Stimulated activated naive CD8-positive, alpha-beta T cell treated with anti-CD3 and anti-CD28 coated beads, Interleukin-15, Interleukin-2, amounts not matched to agents 100 ng/mL and 50 ng/mL, for 24 hours (primary cell): ENCODE measurements at regions not wholly inside any gene's neighbourhood (a gene's known extent, or its start where the extent isn't known, plus 50 kb on each side); places are given as distances from the start of the nearest gene placed in this dataset.
A peak's percentile ranks its signal among the peaks of the same experiment; 100 is the strongest.

Experiments
- H3K27ac Mint-ChIP-seq: one replicate; pipeline ENCODE4 v1.8.0; 2021; ENCODE audit warnings: mild to moderate bottlenecking, mixed read lengths
- H3K27me3 Mint-ChIP-seq: one replicate; pipeline ENCODE4 v1.8.0; 2021; ENCODE audit warnings: mixed read lengths
- H3K36me3 Mint-ChIP-seq: one replicate; pipeline ENCODE4 v1.8.0; 2021; ENCODE audit warnings: low read depth, mixed read lengths
- H3K4me1 Mint-ChIP-seq: one replicate; pipeline ENCODE4 v1.8.0; 2021; ENCODE audit warnings: low read depth, mixed read lengths
- H3K4me3 Mint-ChIP-seq: one replicate; pipeline ENCODE4 v1.8.0; 2021; ENCODE audit warnings: mild to moderate bottlenecking, mixed read lengths
- H3K9me3 Mint-ChIP-seq: one replicate; pipeline ENCODE4 v1.8.0; 2021; ENCODE audit warnings: mixed read lengths

DNA sequence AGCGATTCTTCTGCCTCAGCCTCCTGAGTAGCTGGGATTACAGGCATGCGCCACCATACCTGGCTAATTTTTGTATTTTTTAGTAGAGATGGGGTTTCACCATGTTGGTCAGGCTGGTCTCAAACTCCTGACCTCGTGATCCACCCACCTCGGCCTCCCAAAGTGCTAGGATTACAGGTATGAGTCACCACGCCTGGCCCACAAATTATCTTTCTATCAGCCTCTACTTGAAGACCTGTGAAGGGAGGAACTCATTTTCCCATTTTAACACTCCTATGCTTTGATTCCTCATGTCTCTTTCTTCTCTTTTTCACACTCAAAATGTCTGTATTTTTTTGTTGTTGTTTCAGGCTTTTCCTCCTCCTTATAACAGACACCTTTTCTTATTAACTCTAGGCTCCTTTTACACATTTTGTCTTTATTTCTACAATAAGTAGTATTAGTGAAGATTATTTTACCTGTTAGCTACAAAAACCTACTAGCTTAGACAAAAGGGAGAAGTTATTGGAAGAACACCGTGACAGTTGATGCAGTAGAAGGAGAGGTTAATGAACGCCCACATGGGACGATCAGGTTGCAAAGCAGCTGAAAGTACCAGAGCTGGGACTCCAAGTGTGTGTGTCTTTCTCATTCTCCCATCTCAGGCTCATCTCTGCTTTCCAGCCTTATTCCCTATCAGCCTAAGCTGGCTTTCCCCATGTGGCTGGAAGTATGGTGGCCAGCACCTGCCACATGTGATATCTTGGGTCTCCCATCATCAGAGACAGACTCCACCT is 97.6 kb upstream of the AGAP1 start:
- H3K4me1 Mint-ChIP-seq = no peaks in the 10 kb centered on the region
- H3K27me3 Mint-ChIP-seq = peaks cover 28% of the 10 kb centered on the region
- H3K36me3 Mint-ChIP-seq = no peaks in the 10 kb centered on the region
- no peak overlapping the region for H3K27ac Mint-ChIP-seq
- no peak overlapping the region for H3K4me3 Mint-ChIP-seq
- no peaks in the 10 kb centered on the region for H3K9me3 Mint-ChIP-seq

DNA sequence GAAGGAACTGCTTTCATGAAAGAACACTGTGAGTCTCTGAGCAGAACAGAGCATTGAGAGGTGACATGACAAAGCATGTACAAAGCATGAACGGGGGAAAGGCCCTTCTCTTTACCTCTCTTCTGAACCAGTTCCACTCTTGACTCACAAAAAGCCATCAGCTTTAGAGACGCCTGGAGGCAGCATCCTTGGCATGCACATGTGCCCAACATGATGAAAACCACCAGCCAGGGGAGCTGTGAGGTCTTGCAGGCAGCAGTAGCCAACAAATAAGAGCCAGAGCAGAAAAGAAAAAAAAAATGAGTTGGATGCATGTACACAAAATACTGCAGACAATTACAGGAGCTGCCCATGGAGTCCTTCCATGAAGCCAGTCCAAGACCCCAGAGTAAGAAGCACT is 95.5 kb upstream of the AGAP1 start:
- H3K9me3 Mint-ChIP-seq = no peaks in the 10 kb centered on the region
- no peaks in the 10 kb centered on the region for H3K36me3 Mint-ChIP-seq
- no peak overlapping the region for H3K4me3 Mint-ChIP-seq
- H3K27ac Mint-ChIP-seq = no peak overlapping the region
- H3K4me1 Mint-ChIP-seq = no peaks in the 10 kb centered on the region
- H3K27me3 Mint-ChIP-seq = peaks cover 35% of the 10 kb centered on the region

DNA sequence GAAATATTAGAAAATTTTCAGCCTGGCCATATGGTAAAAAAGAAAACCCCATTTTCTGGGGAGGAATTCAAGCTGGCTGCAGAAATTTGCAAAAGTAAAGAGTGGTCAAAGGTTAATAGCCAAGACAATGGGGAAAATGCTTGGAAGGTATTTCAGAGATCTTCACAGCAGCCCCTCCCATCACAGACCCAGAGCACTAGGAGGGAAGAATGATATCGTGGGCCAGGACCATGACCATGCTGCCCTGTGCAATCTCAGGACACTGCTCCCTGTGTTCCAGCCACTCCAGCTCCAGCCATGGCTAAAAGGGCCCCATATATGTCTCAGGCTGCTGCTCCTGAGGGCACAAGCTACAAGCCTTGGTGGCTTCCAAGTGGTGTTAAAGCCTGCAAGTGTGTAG is 93.9 kb upstream of the AGAP1 start:
- no peaks in the 10 kb centered on the region for H3K9me3 Mint-ChIP-seq
- no peaks in the 10 kb centered on the region for H3K36me3 Mint-ChIP-seq
- peaks cover 37% of the 10 kb centered on the region for H3K27me3 Mint-ChIP-seq
- H3K4me3 Mint-ChIP-seq = no peak overlapping the region
- H3K4me1 Mint-ChIP-seq = no peaks in the 10 kb centered on the region
- no peak overlapping the region for H3K27ac Mint-ChIP-seq

DNA sequence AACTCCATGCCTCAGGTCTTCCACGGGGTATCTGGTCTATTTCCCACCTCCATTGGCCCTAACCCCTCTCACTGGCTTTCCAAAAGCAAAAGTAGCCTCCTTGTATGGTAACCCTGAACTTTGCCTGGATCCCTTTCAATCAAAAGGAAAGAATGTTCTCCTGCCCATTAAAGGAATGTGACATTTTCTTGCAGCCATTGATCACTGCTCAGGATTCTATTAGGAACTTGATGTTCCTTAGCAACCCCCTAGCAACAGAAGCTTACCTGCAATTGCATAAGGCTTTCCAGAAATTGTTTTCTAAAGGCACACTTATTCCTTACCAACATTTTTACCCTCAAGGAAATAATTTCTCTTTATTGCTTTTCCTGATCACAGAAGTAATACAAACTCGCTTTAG is 91.4 kb upstream of the AGAP1 start:
- no peaks in the 10 kb centered on the region for H3K9me3 Mint-ChIP-seq
- no peaks in the 10 kb centered on the region for H3K4me1 Mint-ChIP-seq

DNA sequence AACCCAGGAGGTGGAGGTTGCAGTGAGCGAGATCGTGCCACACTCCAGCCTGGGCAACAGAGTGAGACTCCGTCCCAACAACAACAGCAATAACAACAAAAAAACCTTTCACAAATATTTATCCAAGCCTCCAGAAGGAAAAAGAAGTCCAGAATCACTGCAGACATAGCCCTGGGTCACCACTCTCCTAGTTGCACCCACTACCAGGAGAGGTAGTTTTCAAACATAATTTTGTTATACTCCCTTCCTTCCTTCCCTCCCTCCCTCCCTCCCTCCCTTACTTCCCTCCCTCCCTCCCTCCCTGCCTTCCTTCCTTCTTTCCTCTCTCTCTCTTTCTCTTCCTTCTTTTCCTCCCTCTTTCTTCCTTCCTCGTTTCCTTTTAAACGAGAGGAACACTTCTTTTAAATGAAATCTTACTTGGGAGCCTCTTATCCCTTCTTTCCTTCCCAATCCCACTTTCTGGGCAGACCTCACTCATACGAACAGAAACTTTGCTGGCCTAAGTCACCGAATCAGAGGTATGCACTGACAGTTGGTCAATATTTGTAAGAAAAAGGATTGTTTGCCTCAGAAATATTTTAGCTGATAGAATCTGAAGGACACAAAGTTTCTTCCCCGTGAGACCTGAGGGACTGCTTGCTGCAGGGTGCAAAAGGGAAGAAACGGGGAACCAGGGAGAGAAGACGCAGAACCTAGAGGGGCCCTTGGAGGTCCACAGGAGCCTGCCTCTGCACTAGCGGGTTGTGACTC is 88.1 kb upstream of the AGAP1 start:
- no peak overlapping the region for H3K4me3 Mint-ChIP-seq
- H3K9me3 Mint-ChIP-seq = no peaks in the 10 kb centered on the region
- peaks cover 19% of the 10 kb centered on the region for H3K27me3 Mint-ChIP-seq
- no peaks in the 10 kb centered on the region for H3K36me3 Mint-ChIP-seq
- H3K4me1 Mint-ChIP-seq = no peaks in the 10 kb centered on the region
- H3K27ac Mint-ChIP-seq = peak overlapping the region; percentile 34

More for the DNA sequence above, 91.4 kb upstream of the AGAP1 start:
- Mint-ChIP-seq H3K27ac (no peak overlapping the region), H3K27me3 (peaks cover 26% of the 10 kb centered on the region), H3K4me3 (no peak overlapping the region), H3K36me3 (no peaks in the 10 kb centered on the region)

DNA sequence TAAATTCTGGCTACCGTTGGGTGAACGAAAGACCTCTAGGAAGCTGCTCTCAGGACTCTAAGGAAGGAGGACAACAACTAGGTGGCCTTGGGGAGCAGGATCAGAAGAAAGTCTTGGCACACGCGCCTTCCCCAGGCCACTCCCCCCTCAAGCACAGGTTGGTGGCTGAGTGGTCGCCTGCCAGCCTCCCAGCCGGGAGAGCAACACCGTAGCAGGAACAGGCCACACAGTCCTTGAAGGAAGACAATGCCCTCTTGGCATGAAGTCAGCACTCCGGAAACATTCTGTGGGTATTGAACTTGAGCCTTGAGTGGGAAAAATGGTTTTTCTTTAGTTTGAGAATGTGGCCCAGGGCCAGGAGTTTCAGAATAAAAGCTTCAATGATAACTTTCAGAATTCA is 87.4 kb upstream of the AGAP1 start:
- H3K9me3 Mint-ChIP-seq = no peaks in the 10 kb centered on the region
- no peaks in the 10 kb centered on the region for H3K36me3 Mint-ChIP-seq
- no peak overlapping the region for H3K27ac Mint-ChIP-seq
- H3K4me3 Mint-ChIP-seq = no peak overlapping the region
- H3K27me3 Mint-ChIP-seq = peaks cover 19% of the 10 kb centered on the region
- H3K4me1 Mint-ChIP-seq = no peaks in the 10 kb centered on the region

DNA sequence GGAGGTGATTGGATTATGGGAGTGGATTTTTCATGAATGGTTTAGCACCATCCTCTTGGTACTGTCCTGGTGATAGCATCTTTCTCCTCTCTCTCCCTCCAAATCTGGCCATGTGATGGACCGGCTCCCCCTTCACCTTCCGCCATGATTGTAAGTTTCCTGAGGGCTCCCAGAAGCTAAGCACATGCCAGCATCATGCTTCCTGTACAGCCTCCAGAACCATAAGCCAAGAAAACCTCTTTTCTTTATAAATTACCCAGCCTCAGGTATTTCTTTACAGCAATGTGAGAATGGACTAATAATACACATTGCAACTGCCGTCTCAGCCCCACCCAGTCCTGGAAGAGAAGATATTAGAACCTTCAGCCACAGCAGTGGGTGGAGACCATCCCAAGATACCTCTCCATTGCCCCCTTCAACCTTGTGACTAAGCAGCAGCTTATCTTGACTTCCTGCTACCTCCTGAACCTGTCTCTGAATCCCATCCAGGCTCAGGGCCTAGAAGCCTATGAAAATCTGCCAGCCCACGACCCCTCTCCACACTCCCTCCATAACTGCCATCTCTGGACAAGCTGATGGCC is 81.8 kb upstream of the AGAP1 start:
- no peaks in the 10 kb centered on the region for H3K9me3 Mint-ChIP-seq
- no peaks in the 10 kb centered on the region for H3K36me3 Mint-ChIP-seq
- peaks cover 14% of the 10 kb centered on the region for H3K27me3 Mint-ChIP-seq
- H3K27ac Mint-ChIP-seq = no peak overlapping the region
- H3K4me1 Mint-ChIP-seq = no peaks in the 10 kb centered on the region
- no peak overlapping the region for H3K4me3 Mint-ChIP-seq

DNA sequence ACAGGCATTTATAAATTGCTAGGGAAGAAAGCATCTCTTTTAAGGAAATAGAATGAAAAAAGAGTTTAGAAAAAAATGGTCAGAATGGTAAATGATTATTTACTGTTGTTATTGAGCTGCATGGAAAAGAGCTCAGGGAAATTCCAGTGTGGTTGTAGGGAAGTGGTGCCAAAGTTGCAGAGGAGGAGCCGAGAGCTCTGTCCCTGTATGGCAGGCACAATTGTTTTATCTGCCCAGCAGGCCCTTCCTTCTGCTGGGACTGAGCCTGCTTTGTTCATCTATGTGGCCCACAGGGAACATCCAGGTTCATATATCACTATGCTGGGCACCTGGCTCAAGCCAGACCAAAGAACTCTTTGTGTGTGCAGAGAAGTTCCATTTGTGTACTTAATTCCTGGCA is 80.8 kb upstream of the AGAP1 start:
- Mint-ChIP-seq H3K4me1 (no peaks in the 10 kb centered on the region), H3K4me3 (no peak overlapping the region), H3K27ac (no peak overlapping the region), H3K27me3 (peaks cover 15% of the 10 kb centered on the region), H3K9me3 (no peaks in the 10 kb centered on the region), H3K36me3 (no peaks in the 10 kb centered on the region)

DNA sequence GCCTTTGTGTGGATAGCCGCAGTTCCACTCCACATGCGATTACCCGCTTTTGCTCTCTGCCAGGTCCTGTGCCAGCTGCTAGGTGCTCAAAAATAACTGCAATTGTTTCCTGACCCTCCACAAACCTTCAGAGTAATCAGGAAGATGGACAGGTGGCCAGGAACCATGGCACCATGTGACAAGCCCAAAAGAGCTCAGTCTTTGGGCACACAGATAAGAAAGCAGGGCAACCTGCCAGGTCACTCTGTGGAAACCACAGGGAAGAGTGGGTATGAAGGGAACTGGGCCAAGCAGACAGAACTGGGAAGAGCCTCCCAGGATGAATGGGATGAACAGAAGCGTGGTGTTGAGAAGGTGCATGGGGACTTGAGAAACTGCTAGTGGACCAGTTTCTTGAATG is 79.4 kb upstream of the AGAP1 start:
- Mint-ChIP-seq H3K9me3 (no peaks in the 10 kb centered on the region), H3K4me1 (no peaks in the 10 kb centered on the region), H3K4me3 (no peak overlapping the region), H3K27ac (no peak overlapping the region), H3K27me3 (peaks cover 15% of the 10 kb centered on the region), H3K36me3 (no peaks in the 10 kb centered on the region)

DNA sequence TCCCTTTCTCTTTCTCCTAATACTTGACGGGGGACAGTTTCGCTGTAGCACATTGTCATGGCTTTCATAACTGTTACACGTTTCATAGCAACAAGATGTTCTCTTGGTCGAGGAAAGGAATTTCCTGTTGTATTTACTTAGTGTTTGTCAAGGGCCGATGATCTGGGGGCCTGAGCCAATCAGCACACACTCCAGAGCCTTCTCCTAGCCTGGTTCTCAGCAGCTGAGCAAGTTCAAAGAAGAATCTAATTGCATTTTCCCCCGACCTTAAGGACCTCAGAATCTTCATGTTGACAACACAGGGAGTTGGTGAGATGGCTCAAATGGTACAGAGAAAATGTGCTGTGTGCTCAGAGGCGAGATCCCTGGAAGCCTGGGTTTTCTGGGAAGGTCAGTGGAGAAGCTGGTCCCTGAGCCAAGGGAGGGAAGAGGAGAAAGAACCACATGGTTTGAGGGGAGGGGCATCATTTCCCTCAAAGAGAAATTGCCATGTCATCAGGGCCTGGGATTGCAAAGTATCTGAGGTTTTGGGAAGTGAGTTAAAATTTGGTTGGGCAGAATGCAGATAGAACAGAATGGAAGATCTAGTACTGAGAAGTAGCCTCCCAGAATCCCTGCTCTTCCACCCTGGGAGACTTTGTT is 76.9 kb upstream of the AGAP1 start:
- Mint-ChIP-seq H3K4me1 (no peaks in the 10 kb centered on the region), H3K27ac (no peak overlapping the region), H3K4me3 (no peak overlapping the region), H3K27me3 (peaks cover 15% of the 10 kb centered on the region), H3K36me3 (no peaks in the 10 kb centered on the region), H3K9me3 (no peaks in the 10 kb centered on the region)

DNA sequence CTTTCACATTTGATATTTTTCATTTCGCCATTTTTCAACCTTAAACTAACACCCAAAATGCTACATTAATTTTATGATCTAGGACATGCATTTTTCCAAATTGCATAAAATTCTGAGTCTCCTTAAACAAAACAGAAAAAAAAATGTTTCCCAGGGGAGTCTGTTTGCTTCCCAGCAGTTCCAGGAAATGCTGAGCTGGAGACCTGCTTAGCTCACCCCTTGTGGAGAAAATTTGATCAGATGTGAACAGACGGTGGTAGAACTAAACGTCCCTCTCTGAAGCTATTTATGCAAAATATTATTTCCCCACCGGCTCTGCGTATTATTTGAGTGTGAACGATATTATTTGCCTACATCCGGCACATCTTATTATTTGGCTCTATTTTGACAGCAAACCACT is 74.9 kb upstream of the AGAP1 start:
- no peaks in the 10 kb centered on the region for H3K4me1 Mint-ChIP-seq
- H3K27me3 Mint-ChIP-seq = peaks cover 15% of the 10 kb centered on the region
- no peak overlapping the region for H3K4me3 Mint-ChIP-seq
- peaks cover 6% of the 10 kb centered on the region for H3K9me3 Mint-ChIP-seq
- H3K36me3 Mint-ChIP-seq = no peaks in the 10 kb centered on the region
- no peak overlapping the region for H3K27ac Mint-ChIP-seq

DNA sequence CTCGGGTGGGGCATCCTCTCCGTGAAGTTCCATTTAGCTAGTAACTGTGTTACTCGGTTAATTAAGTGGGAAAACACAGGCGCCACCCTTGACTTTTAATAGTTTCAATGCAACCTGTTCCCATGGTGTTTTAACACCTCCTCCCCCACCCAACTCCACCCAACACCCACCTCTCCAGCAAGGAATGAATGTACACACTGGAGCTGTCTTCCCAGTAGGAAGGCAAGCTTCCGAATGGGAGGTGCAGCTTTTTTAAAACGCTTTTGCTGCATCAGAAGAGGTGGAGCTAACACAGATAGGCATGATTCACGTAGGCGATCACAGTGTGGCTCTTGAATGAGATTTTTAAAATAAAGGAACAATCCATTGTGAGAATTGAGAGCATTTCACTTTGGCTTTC is 73.8 kb upstream of the AGAP1 start:
- no peaks in the 10 kb centered on the region for H3K36me3 Mint-ChIP-seq
- H3K27ac Mint-ChIP-seq = no peak overlapping the region
- peaks cover 11% of the 10 kb centered on the region for H3K9me3 Mint-ChIP-seq
- H3K4me1 Mint-ChIP-seq = no peaks in the 10 kb centered on the region
- no peak overlapping the region for H3K4me3 Mint-ChIP-seq
- H3K27me3 Mint-ChIP-seq = peaks cover 11% of the 10 kb centered on the region

DNA sequence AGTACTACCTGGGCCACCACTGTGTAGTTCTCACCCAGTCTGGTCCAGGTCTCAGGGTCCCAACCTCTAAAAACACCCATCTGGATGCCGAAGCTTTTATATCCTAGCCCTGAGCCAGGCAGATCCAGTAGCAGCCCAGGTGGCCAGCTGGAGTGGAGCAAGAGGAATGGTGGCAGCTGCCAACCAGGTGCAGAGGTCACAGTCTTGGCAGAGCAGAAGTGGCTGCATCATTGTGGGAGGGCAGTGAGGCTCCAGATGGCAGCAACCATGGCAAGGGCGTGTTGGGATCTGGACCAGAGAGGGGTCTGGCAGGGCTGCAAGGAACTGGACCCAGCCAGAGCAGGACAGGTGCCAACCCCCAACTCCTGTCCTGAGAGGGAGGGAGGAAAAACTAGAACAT is 72.2 kb upstream of the AGAP1 start:
- Mint-ChIP-seq H3K36me3 (no peaks in the 10 kb centered on the region), H3K27ac (no peak overlapping the region), H3K9me3 (peaks cover 11% of the 10 kb centered on the region), H3K27me3 (peaks cover 5% of the 10 kb centered on the region), H3K4me3 (no peak overlapping the region), H3K4me1 (no peaks in the 10 kb centered on the region)

DNA sequence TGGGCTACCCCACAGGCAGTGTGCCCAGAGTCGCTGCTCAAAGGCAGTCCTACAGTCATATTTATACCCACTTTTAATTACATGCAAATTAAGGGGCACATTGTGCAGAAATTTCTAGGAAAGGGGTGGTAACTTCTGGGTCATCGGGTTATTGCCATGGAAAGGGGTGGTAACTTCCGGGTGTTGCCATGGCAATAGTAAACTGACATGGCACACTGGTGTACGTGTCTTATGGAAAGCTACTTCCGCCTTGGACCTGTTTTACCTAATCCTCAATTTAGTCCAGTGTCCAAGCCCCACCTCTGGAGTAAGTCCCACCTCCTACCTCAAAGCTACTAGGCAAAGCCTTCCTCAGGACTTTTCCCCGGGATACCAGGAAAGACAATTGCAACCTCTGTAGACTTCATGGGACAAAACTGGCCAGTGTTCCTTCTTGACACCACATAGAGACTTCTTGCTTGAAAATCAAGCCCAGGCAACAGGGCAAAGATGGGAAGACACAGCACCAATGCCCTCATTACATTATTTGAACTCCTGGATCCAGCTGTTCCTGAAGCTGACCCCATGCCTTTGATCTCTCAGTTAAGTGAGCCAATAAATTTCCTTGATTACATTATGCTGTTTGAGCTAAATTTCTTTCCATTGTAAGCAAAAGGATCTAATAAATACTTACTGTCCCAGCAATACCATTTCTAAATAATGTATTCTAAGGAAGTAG is 63.3 kb upstream of the AGAP1 start:
- Mint-ChIP-seq H3K27me3 (peaks cover 12% of the 10 kb centered on the region), H3K36me3 (no peaks in the 10 kb centered on the region), H3K27ac (no peak overlapping the region), H3K4me1 (no peaks in the 10 kb centered on the region), H3K9me3 (peaks cover 5% of the 10 kb centered on the region), H3K4me3 (no peak overlapping the region)
